ENCODE measurements at regions not wholly inside any gene's neighbourhood (a gene's known extent, or its start where the extent isn't known, plus 50 kb on each side); places are given as distances from the start of the nearest gene placed in this dataset.
"Not testable (repeated sequence)": the region's sequence is repeated elsewhere in the genome, so short reads cannot be mapped to it uniquely, and the experiment has no call there.

DNA sequence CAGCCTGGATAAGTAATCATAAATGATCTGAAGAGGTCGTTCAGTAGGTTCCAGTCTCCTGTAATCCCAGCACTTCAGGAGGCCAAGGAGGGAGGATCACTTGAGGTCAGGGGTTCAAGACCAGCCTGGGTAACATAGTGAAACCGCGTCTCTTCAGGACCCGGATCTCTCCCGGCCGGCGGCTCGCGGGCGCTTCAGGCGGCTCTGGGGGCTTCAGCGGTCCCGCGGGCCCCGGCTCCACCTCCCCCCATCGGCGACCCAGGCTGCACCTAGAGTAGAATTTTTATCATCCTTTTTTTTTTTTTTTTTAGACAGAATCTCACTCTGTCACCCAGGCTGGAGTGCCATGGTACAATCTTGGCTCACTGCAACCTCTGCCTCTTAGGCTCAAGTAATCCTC is 95.9 kb downstream of the ABCC12 start:
- no peak for DNase-seq (ENCODE audit: low read depth, low spot score)
- H3K27me3 ChIP-seq (ENCODE audit: control insufficient read depth, insufficient read depth, low read length) = peaks cover 3% of the 10 kb centered on the region
- ChIA-PET POLR2A (no interaction called here), CTCF (interaction anchor here (0.6 kb wide), 1 partner anchor 988 kb away, joined by 3 read pairs; no protein-coding TSS in a partner anchor)
- H3K27ac ChIP-seq (ENCODE audit: low read depth, low read length) = no peak overlapping the region
- no peak overlapping the region for H3K4me3 ChIP-seq (ENCODE audit: low read depth, low read length)
- TF ChIP-seq, protein P1, sequence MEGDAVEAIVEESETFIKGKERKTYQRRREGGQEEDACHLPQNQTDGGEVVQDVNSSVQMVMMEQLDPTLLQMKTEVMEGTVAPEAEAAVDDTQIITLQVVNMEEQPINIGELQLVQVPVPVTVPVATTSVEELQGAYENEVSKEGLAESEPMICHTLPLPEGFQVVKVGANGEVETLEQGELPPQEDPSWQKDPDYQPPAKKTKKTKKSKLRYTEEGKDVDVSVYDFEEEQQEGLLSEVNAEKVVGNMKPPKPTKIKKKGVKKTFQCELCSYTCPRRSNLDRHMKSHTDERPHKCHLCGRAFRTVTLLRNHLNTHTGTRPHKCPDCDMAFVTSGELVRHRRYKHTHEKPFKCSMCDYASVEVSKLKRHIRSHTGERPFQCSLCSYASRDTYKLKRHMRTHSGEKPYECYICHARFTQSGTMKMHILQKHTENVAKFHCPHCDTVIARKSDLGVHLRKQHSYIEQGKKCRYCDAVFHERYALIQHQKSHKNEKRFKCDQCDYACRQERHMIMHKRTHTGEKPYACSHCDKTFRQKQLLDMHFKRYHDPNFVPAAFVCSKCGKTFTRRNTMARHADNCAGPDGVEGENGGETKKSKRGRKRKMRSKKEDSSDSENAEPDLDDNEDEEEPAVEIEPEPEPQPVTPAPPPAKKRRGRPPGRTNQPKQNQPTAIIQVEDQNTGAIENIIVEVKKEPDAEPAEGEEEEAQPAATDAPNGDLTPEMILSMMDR (IDR thresholded peaks at IDR 0.05; ENCODE audit: low read depth, low read length) = no peak
- peaks cover 8% of the 10 kb centered on the region; the same call in 1 of the 2 replicates for H3K9me3 ChIP-seq (ENCODE audit: control insufficient read depth, insufficient read depth, low read length)

DNA sequence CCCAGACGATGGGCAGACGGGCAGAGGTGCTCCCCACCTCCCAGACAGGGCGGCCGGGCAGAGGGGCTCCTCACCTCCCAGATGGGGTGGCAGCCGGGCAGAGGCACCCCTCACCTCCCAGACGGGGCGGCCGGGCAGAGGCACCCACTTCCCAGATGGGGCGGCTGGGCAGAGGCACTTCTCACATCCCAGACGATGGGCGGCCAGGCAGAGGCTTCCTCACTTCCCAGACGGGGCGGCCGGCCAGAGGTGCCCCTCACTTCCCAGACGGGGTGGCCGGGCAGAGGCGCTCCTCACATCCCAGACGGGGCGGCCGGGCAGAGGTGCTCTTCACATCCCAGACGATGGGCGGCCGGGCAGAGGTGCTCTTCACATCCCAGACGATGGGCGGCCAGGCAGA is 96.6 kb downstream of the ABCC12 start:
- CTCF ChIA-PET; H3K27me3 ChIP-seq (ENCODE audit: control insufficient read depth, insufficient read depth, low read length); H3K9me3 ChIP-seq (ENCODE audit: control insufficient read depth, insufficient read depth, low read length); POLR2A ChIA-PET; H3K4me3 ChIP-seq (ENCODE audit: low read depth, low read length); H3K27ac ChIP-seq (ENCODE audit: low read depth, low read length); DNase-seq (ENCODE audit: low read depth, low spot score): not testable (repeated sequence)

DNA sequence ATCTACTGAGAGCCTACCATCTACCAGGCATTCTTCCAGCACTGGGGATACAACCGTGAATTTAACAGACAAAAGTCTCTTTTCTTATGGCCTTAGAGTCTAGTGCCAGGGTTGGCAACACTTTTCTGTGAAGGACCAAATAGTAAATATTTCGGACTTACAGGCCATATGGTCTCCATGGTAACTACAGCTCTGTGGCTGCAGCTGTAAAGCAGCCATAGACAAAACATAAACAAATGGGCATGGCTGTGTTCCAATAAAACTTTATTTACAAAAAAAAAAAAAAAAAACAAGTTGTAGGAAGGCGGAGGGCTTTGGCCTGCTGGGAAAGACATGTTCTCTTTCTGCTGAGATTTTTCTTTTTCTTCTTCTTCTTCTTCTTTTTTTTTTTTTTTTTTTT is 98.7 kb downstream of the ABCC12 start:
- peaks cover 8% of the 10 kb centered on the region; the same call in 1 of the 2 replicates for H3K9me3 ChIP-seq (ENCODE audit: control insufficient read depth, insufficient read depth, low read length)
- CTCF ChIA-PET = interaction anchor here (0.7 to 5.7 kb wide), 6 partner anchors 16 to 1020 kb away, joined by 3 to 38 read pairs (median 7); partner anchors contain the start of gene NETO2
- H3K4me3 ChIP-seq (ENCODE audit: low read depth, low read length) = no peak overlapping the region
- no peak overlapping the region for H3K27ac ChIP-seq (ENCODE audit: low read depth, low read length)
- no peaks in the 10 kb centered on the region for H3K27me3 ChIP-seq (ENCODE audit: control insufficient read depth, insufficient read depth, low read length)
- TF ChIP-seq, protein P1 (IDR thresholded peaks at IDR 0.05; ENCODE audit: low read depth, low read length) = no peak
- no peak for DNase-seq (ENCODE audit: low read depth, low spot score)
- POLR2A ChIA-PET = interaction anchor here (0.6 kb wide), 1 partner anchor 32 kb away, joined by 6 read pairs; no protein-coding TSS in a partner anchor

DNA sequence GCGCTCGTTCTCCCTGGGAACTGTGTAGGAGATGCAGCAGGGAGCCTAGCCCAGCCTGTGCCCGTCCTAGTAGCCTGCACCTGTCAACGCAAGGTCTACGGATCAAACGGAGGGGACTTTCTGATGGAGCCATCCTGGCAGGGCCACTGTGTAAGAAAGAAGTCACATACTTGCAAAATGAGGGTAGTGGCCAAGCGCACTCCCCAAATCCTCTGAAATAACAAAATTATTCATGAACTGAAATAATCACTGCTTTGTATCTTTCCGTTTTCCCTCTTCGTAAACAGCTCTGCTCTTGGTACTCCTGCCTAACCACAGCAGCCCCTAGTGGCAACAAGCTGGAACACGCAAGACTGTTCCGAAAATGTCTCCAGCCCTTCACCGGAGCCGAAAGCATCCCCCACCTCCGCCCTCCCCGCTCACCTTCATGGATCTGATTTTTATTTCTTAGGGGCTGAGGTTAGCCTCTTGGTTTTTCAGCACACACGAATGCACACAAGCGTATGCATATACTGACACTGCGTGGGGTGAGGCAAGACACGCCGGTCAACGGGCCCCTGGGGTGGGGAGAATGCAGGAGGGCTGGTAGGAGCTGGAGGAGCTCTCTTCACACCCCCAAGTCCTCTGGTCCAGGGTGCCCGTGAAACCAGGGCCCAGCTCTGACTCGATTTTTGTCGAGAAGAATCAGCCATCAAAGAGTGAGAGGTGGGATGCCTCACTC is 100.8 kb downstream of the ABCC12 start:
- POLR2A ChIA-PET = no interaction called here
- TF ChIP-seq, protein P1 (IDR thresholded peaks at IDR 0.05; ENCODE audit: low read depth, low read length) = peak; percentile 98
- DNase-seq (ENCODE audit: low read depth, low spot score) = peak; percentile 36
- H3K27ac ChIP-seq (ENCODE audit: low read depth, low read length) = no peak overlapping the region
- CTCF ChIA-PET = interaction anchor here (0.5 to 5.7 kb wide), 39 partner anchors 9 to 1017 kb away, joined by 3 to 38 read pairs (median 4); partner anchors contain the start of gene ABCC12
- no peaks in the 10 kb centered on the region for H3K27me3 ChIP-seq (ENCODE audit: control insufficient read depth, insufficient read depth, low read length)
- peak overlapping the region; percentile 32 for H3K4me3 ChIP-seq (ENCODE audit: low read depth, low read length)
- H3K9me3 ChIP-seq (ENCODE audit: control insufficient read depth, insufficient read depth, low read length) = peaks cover 8% of the 10 kb centered on the region; the same call in 1 of the 2 replicates

DNA sequence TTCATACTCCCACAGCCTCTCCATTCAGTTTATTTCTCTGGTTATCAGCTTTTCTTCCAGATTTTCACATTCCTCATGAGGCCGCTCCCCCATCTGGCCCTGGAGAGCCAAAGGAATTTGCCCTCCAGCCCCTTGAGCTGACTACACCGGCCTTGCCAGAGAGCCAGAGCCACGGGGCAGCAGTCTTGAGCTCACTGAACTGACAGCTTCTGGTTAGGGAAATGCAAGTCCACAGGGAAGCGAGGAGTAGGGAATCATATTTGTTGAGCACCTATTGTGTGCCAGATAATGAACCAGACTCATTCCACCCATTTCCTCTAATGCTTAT is 102.4 kb downstream of the ABCC12 start:
- TF ChIP-seq, protein P1 (IDR thresholded peaks at IDR 0.05; ENCODE audit: low read depth, low read length) = no peak
- CTCF ChIA-PET = interaction anchor here (2.9 to 5.7 kb wide), 3 partner anchors 11 to 911 kb away, joined by 8 to 38 read pairs (median 18); partner anchors contain the start of gene NETO2
- Histone ChIP-seq H3K27me3 (ENCODE audit: control insufficient read depth, insufficient read depth, low read length) (peaks cover 2% of the 10 kb centered on the region), H3K4me3 (ENCODE audit: low read depth, low read length) (no peak overlapping the region), H3K9me3 (ENCODE audit: control insufficient read depth, insufficient read depth, low read length) (no peaks in the 10 kb centered on the region; the same call in 1 of the 2 replicates), H3K27ac (ENCODE audit: low read depth, low read length) (no peak overlapping the region)
- POLR2A ChIA-PET = no interaction called here
- peak; percentile 32 for DNase-seq (ENCODE audit: low read depth, low spot score)
